ENCODE measurements at regions not wholly inside any gene's neighbourhood (a gene's known extent, or its start where the extent isn't known, plus 50 kb on each side); places are given as distances from the start of the nearest gene placed in this dataset.

GRCh38 chr9:7690014-7690413 is 109.6 kb downstream of the DMAC1 start:
- TF ChIP-seq CTCF (IDR thresholded peaks at IDR 0.05) (no peak), EP300 (IDR thresholded peaks at IDR 0.05) (no peak), POLR2AphosphoS5 (IDR thresholded peaks at IDR 0.05) (no peak)
